PC-3 (cell line): ENCODE measurements at regions not wholly inside any gene's neighbourhood (a gene's known extent, or its start where the extent isn't known, plus 50 kb on each side); places are given as distances from the start of the nearest gene placed in this dataset.

Experiments
- ATAC-seq: fragments of 200-7000 bp; cut with Tn5 transposase; 2 replicates; pipeline ENCODE4 v1.9.1; 2020; ENCODE audit warnings: mild to moderate bottlenecking, moderate library complexity
- BruUV-seq: library from RNA; stranded (reverse); fragments of 400-500 nt; replicated peaks from 2 replicates; lab custom pipeline; 2021; lab: Mats Ljungman, UMichigan
- CTCF ChIA-PET: fragments of 300-600 bp; sonication (Branson Sonifier 250); formaldehyde crosslinking; loops from one replicate; lab custom pipeline; 2022; ENCODE audit warnings: antibody characterized with exemption; lab: Charles Lee
- POLR2A ChIA-PET: fragments of 300-600 bp; sonication (Branson Sonifier 250); formaldehyde crosslinking; loops from one replicate; lab custom pipeline; 2022; ENCODE audit warnings: antibody characterized with exemption; ENCODE audit not compliant: unreplicated experiment; lab: Charles Lee
- DNase-seq: peaks from one replicate; pipeline ENCODE4 v3.0.0-alpha.2; 2015
- H2AFZ ChIP-seq: fragments of 300-600 bp; sonication (generic); 2 replicates; pipeline ENCODE4 v1.6.0; 2016; ENCODE audit warnings: antibody characterized with exemption, low read length
- H3F3A ChIP-seq: fragments of 300-600 bp; sonication (generic); one replicate; pipeline ENCODE4 v1.6.0; 2017; ENCODE audit warnings: antibody characterized with exemption, low read length, control low read depth, mild to moderate bottlenecking; ENCODE audit not compliant: unreplicated experiment
- H3K27ac ChIP-seq: fragments of 300-600 bp; sonication (generic); 2 replicates; pipeline ENCODE4 v1.5.1; 2016; ENCODE audit warnings: mild to moderate bottlenecking, low read length
- H3K27me3 ChIP-seq: fragments of 300-600 bp; sonication (generic); 2 replicates; pipeline ENCODE4 v1.6.1; 2016; ENCODE audit warnings: low read length, mixed read lengths
- H3K36me3 ChIP-seq: fragments of 300-600 bp; sonication (generic); 2 replicates; pipeline ENCODE4 v1.6.1; 2016; ENCODE audit warnings: low read depth, mixed run types, low read length, mixed read lengths
- H3K4me1 ChIP-seq: fragments of 300-600 bp; sonication (generic); 2 replicates; pipeline ENCODE4 v1.5.1; 2016; ENCODE audit warnings: low read length; ENCODE audit not compliant: insufficient read depth
- H3K4me2 ChIP-seq: fragments of 300-600 bp; sonication (generic); 2 replicates; pipeline ENCODE4 v1.6.0; 2016; ENCODE audit warnings: low read length
- H3K4me3 ChIP-seq: fragments of 300-600 bp; sonication (generic); 2 replicates; pipeline ENCODE4 v1.5.1; 2016; ENCODE audit warnings: mild to moderate bottlenecking, low read length, mixed read lengths
- H3K79me2 ChIP-seq: fragments of 300-600 bp; sonication (generic); 2 replicates; pipeline ENCODE4 v1.6.1; 2017; ENCODE audit warnings: low read length, mixed read lengths
- H3K9ac ChIP-seq: fragments of 300-600 bp; sonication (generic); 2 replicates; pipeline ENCODE4 v1.6.0; 2016; ENCODE audit warnings: mild to moderate bottlenecking, low read length
- H3K9me2 ChIP-seq: fragments of 300-600 bp; sonication (generic); replicated peaks from 2 replicates; pipeline ENCODE4 v1.6.1; 2016; ENCODE audit warnings: mixed run types, low read length, mixed read lengths
- H3K9me3 ChIP-seq: fragments of 300-600 bp; sonication (generic); 2 replicates; pipeline ENCODE4 v1.6.1; 2016; ENCODE audit warnings: low read length, mixed read lengths
- H4K20me1 ChIP-seq: fragments of 300-600 bp; sonication (generic); 2 replicates; pipeline ENCODE4 v1.6.1; 2016; ENCODE audit warnings: low read length, mixed read lengths
- EZH2 ChIP-seq: fragments of 300-600 bp; sonication (generic); IDR thresholded peaks from one replicate; pipeline ENCODE4 v1.6.1; 2017; ENCODE audit warnings: antibody characterized with exemption, mild to moderate bottlenecking, low read length; ENCODE audit not compliant: unreplicated experiment
- EZH2phosphoT487 ChIP-seq: fragments of 300-600 bp; sonication (generic); IDR thresholded peaks from 2 replicates; pipeline ENCODE4 v1.6.1; 2018; ENCODE audit warnings: mild to moderate bottlenecking, antibody characterized with exemption, low read length, borderline replicate concordance
- intact Hi-C: fragments of 100-400 bp; cut with micrococcal nuclease; formaldehyde crosslinking; loops from 2 replicates; pipeline ENCODE4 v1.9.0; 2023
- TF ChIP-seq, protein P1 (sequence below): fragments of 300-600 bp; sonication (generic); conservative IDR thresholded peaks from 2 replicates; pipeline ENCODE4 v1.5.1; 2017; ENCODE audit warnings: antibody characterized with exemption, low read depth, mild to moderate bottlenecking, low read length

DNA sequence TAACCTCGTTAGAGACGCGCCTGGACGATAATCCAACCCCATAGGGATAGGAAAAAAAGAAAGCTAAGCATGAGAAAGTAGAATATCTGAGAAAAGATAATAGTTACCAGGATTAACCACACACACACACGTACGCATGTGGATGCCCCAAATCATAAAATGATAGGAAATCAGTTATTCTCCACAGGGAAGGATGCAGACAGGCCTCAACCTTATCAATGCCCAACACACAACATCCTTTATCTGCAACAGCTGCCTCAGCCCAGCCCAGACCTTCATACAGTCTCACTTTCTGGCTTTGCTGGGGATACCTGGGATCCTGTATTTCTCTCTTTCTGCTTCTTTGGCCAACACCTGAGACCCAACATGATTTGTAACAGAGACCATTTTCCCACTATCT lies 123.0 kb downstream of the NOC3L start:
- intact Hi-C loops = no loop called here

DNA sequence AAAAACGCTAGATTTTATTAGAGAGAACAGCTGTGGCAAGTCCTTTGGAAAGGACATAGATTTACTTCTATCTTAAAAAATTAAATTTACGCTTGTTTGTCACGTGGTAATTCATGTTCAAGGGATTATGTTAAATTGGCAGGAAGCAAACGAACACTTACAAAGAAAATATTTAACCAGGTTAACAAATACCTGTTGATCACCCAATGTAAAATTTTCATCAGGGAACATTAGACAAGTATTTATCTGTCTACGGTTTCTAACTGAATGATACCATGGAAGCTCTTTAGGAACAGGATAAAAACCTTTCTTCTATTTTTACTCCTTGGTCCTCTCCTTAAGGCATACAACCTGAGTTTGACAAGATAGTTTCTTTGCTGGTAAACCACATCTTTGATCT lies 122.2 kb downstream of the NOC3L start:
- no peaks in the 10 kb centered on the region for H3K79me2 ChIP-seq
- no peaks in the 10 kb centered on the region for H3K9me2 ChIP-seq
- no peaks in the 10 kb centered on the region for H3K9me3 ChIP-seq
- no peak overlapping the region for H3K9ac ChIP-seq
- no peak overlapping the region for H3K4me2 ChIP-seq
- H3K4me3 ChIP-seq = no peak overlapping the region
- H3K4me1 ChIP-seq = peaks cover 5% of the 10 kb centered on the region
- H4K20me1 ChIP-seq = no peaks in the 10 kb centered on the region
- no peak overlapping the region for H3K27ac ChIP-seq
- H3K27me3 ChIP-seq = no peaks in the 10 kb centered on the region
- DNase-seq = no peak
- H2AFZ ChIP-seq = no peak overlapping the region
- no TSS peak for BruUV-seq
- ChIA-PET CTCF (no interaction called here), POLR2A (no interaction called here)
- H3K36me3 ChIP-seq = no peaks in the 10 kb centered on the region
- no peaks in the 10 kb centered on the region for H3F3A ChIP-seq
- intact Hi-C loops = no loop called here
- no peak for ATAC-seq
- TF ChIP-seq EZH2phosphoT487 = no peak
- no peak for TF ChIP-seq EZH2
- TF ChIP-seq, protein P1, sequence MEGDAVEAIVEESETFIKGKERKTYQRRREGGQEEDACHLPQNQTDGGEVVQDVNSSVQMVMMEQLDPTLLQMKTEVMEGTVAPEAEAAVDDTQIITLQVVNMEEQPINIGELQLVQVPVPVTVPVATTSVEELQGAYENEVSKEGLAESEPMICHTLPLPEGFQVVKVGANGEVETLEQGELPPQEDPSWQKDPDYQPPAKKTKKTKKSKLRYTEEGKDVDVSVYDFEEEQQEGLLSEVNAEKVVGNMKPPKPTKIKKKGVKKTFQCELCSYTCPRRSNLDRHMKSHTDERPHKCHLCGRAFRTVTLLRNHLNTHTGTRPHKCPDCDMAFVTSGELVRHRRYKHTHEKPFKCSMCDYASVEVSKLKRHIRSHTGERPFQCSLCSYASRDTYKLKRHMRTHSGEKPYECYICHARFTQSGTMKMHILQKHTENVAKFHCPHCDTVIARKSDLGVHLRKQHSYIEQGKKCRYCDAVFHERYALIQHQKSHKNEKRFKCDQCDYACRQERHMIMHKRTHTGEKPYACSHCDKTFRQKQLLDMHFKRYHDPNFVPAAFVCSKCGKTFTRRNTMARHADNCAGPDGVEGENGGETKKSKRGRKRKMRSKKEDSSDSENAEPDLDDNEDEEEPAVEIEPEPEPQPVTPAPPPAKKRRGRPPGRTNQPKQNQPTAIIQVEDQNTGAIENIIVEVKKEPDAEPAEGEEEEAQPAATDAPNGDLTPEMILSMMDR = no peak

More for the DNA sequence above, 123.0 kb downstream of the NOC3L start:
- no peaks in the 10 kb centered on the region for H3K9me2 ChIP-seq
- ChIA-PET CTCF (no interaction called here), POLR2A (no interaction called here)
- TF ChIP-seq EZH2 (no peak), EZH2phosphoT487 (no peak)
- TF ChIP-seq, protein P1 = no peak
- H3K9ac ChIP-seq = no peak overlapping the region
- BruUV-seq = no TSS peak
- no peaks in the 10 kb centered on the region for H3F3A ChIP-seq
- ATAC-seq (no peak), DNase-seq (no peak)
- H3K27me3 ChIP-seq = no peaks in the 10 kb centered on the region
- no peaks in the 10 kb centered on the region for H3K9me3 ChIP-seq
- no peaks in the 10 kb centered on the region for H3K79me2 ChIP-seq
- H3K4me1 ChIP-seq = peaks cover 5% of the 10 kb centered on the region
- H3K4me3 ChIP-seq = no peak overlapping the region
- H4K20me1 ChIP-seq = no peaks in the 10 kb centered on the region
- H3K36me3 ChIP-seq = no peaks in the 10 kb centered on the region
- H3K27ac ChIP-seq = no peak overlapping the region
- no peak overlapping the region for H2AFZ ChIP-seq
- no peak overlapping the region for H3K4me2 ChIP-seq

- intact Hi-C loops = no loop called here
- TF ChIP-seq EZH2phosphoT487 (no peak), EZH2 (no peak)
- TF ChIP-seq, protein P1 = no peak
- DNase-seq (no peak), ATAC-seq (no peak)
- Histone ChIP-seq H3K4me3 (no peak overlapping the region), H2AFZ (no peak overlapping the region), H3K9ac (no peak overlapping the region), H3K9me3 (no peaks in the 10 kb centered on the region), H3K79me2 (no peaks in the 10 kb centered on the region), H3K9me2 (no peaks in the 10 kb centered on the region), H3K4me2 (no peak overlapping the region), H3K27ac (no peak overlapping the region), H3K36me3 (no peaks in the 10 kb centered on the region), H4K20me1 (no peaks in the 10 kb centered on the region), H3K27me3 (no peaks in the 10 kb centered on the region), H3F3A (no peaks in the 10 kb centered on the region), H3K4me1 (peaks cover 5% of the 10 kb centered on the region)
- CTCF ChIA-PET = no interaction called here
- POLR2A ChIA-PET = no interaction called here
- no TSS peak for BruUV-seq
Observed at GRCh38 chr10:94240901-94241300, 121.8 kb downstream of the NOC3L start.
